DOHH2 (cell line): ENCODE measurements at regions not wholly inside any gene's neighbourhood (a gene's known extent, or its start where the extent isn't known, plus 50 kb on each side); places are given as distances from the start of the nearest gene placed in this dataset.

Experiments used
- H3F3A ChIP-seq: fragments of 200-600 bp; sonication (generic), shearing (Covaris generic); 2 replicates; pipeline ENCODE4 v1.6.0; 2016; ENCODE audit warnings: antibody characterized with exemption, mild to moderate bottlenecking; ENCODE audit not compliant: control insufficient read depth, insufficient read depth
- H3K27ac ChIP-seq: fragments of 200-600 bp; sonication (generic); 2 replicates; pipeline ENCODE4 v1.5.1; 2014; ENCODE audit warnings: low read depth, mild to moderate bottlenecking, low read length, moderate library complexity
- H3K27me3 ChIP-seq: fragments of 200-600 bp; sonication (generic); 2 replicates; pipeline ENCODE4 v1.6.1; 2014; ENCODE audit warnings: mild to moderate bottlenecking, low read length, mixed read lengths; ENCODE audit not compliant: control insufficient read depth
- H3K36me3 ChIP-seq: fragments of 200-600 bp; sonication (generic); 2 replicates; pipeline ENCODE4 v1.6.1; 2014; ENCODE audit warnings: mild to moderate bottlenecking, low read length, moderate library complexity, mixed read lengths; ENCODE audit not compliant: control insufficient read depth
- H3K4me1 ChIP-seq: fragments of 200-600 bp; sonication (generic); 2 replicates; pipeline ENCODE4 v1.6.1; 2014; ENCODE audit warnings: mild to moderate bottlenecking, low read length, mixed read lengths; ENCODE audit not compliant: control insufficient read depth
- H3K4me2 ChIP-seq: fragments of 200-600 bp; sonication (generic); 2 replicates; pipeline ENCODE4 v1.6.0; 2014; ENCODE audit warnings: mild to moderate bottlenecking, low read length, moderate library complexity
- H3K4me3 ChIP-seq: fragments of 200-600 bp; sonication (generic); 2 replicates; pipeline ENCODE4 v1.5.1; 2014; ENCODE audit warnings: mild to moderate bottlenecking, low read length, mixed read lengths
- H3K79me2 ChIP-seq: fragments of 200-600 bp; sonication (generic); 2 replicates; pipeline ENCODE4 v1.6.1; 2014; ENCODE audit warnings: mild to moderate bottlenecking, low read length, mixed read lengths; ENCODE audit not compliant: control insufficient read depth
- H3K9me2 ChIP-seq: fragments of 200-600 bp; sonication (generic); replicated peaks from 2 replicates; pipeline ENCODE4 v1.6.1; 2014; ENCODE audit warnings: mild to moderate bottlenecking, low read length, mixed read lengths; ENCODE audit not compliant: control insufficient read depth
- H3K9me3 ChIP-seq: fragments of 200-600 bp; sonication (generic); 2 replicates; pipeline ENCODE4 v1.6.1; 2014; ENCODE audit warnings: antibody characterized with exemption, low read length, mixed read lengths; ENCODE audit not compliant: control insufficient read depth, insufficient read depth
- H4K20me1 ChIP-seq: fragments of 200-600 bp; sonication (generic); 2 replicates; pipeline ENCODE4 v1.6.0; 2014; ENCODE audit warnings: low read depth, mild to moderate bottlenecking, antibody characterized with exemption, low read length, moderate library complexity; ENCODE audit not compliant: control insufficient read depth, insufficient read depth
- CTCF ChIP-seq: fragments of 200-600 bp; sonication (generic); IDR thresholded peaks from one replicate; pipeline ENCODE4 v1.5.1; 2014; ENCODE audit warnings: antibody characterized with exemption, mild to moderate bottlenecking, low read depth, low read length; ENCODE audit not compliant: poor library complexity, severe bottlenecking
- EZH2phosphoT487 ChIP-seq: fragments of 200-600 bp; sonication (generic); IDR thresholded peaks from 2 replicates; pipeline ENCODE4 v1.6.1; 2017; ENCODE audit warnings: borderline replicate concordance, mild to moderate bottlenecking, antibody characterized with exemption, low read length, moderate library complexity, mixed read lengths

DNA sequence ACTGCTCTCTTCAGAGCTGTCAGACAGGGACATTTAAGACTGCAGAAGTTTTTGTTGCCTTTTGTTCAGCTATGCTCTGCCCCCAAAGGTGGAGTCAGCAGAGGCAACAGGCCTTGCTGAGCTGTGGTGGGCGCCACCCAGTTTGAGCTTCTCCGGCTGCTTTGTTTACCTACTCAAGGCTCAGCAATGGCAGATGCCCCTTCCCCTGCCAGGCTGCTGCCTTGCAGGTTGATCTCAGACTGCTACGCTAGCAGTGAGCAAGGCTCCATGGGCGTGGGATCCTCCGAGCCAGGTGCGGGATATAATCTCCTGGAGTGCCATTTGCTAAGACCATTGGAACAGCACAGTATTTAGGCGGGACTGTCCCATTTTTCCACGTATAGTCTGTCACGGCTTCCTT lies 371.4 kb upstream of the AMOT start:
- TF ChIP-seq EZH2phosphoT487 (no peak), CTCF (no peak)
- H3K9me3 ChIP-seq = no peaks in the 10 kb centered on the region
- no peaks in the 10 kb centered on the region for H4K20me1 ChIP-seq
- H3K4me3 ChIP-seq = no peak overlapping the region
- H3K27ac ChIP-seq = no peak overlapping the region
- no peaks in the 10 kb centered on the region for H3F3A ChIP-seq
- H3K4me2 ChIP-seq = no peak overlapping the region
- H3K27me3 ChIP-seq = no peaks in the 10 kb centered on the region
- no peaks in the 10 kb centered on the region for H3K9me2 ChIP-seq
- H3K4me1 ChIP-seq = no peaks in the 10 kb centered on the region
- no peaks in the 10 kb centered on the region for H3K79me2 ChIP-seq
- H3K36me3 ChIP-seq = no peaks in the 10 kb centered on the region

- Histone ChIP-seq H3K36me3 (no peaks in the 10 kb centered on the region), H3K27ac (no peak overlapping the region), H3K9me3 (no peaks in the 10 kb centered on the region), H3K4me1 (no peaks in the 10 kb centered on the region), H3K4me3 (no peak overlapping the region), H3K4me2 (no peak overlapping the region), H4K20me1 (no peaks in the 10 kb centered on the region), H3K9me2 (no peaks in the 10 kb centered on the region), H3K27me3 (no peaks in the 10 kb centered on the region), H3F3A (no peaks in the 10 kb centered on the region), H3K79me2 (no peaks in the 10 kb centered on the region)
- TF ChIP-seq CTCF (no peak), EZH2phosphoT487 (no peak)
These were observed 362.0 kb upstream of the AMOT start for GRCh38 chrX:113202601-113203000.

- Histone ChIP-seq H3K4me2 (no peak overlapping the region), H3K4me1 (no peaks in the 10 kb centered on the region), H3K79me2 (no peaks in the 10 kb centered on the region), H4K20me1 (no peaks in the 10 kb centered on the region), H3K4me3 (no peak overlapping the region), H3K9me3 (no peaks in the 10 kb centered on the region), H3K9me2 (no peaks in the 10 kb centered on the region), H3K27me3 (no peaks in the 10 kb centered on the region), H3F3A (no peaks in the 10 kb centered on the region), H3K36me3 (no peaks in the 10 kb centered on the region), H3K27ac (no peak overlapping the region)
- no peak for TF ChIP-seq EZH2phosphoT487
These were observed 355.3 kb upstream of the AMOT start for GRCh38 chrX:113195949-113196348.

DNA sequence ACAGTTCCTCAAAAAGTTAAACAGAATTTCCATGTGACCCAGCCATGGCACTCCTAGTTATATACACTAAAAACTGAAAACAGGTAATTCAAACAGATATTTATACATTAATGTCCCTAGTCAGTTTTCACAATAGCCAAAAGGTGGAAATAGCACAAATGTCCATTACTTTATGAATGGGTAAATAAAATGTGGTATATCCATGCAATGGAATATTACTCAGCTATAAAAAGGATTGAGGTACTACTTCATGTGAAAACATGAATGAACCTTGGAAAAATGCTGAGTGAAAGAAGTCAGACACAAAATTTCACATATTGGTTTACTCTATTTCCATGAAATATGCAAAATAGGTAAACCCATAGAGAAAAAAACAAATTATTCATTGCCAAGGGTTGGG lies 351.8 kb upstream of the AMOT start:
- H3K4me2 ChIP-seq = no peak overlapping the region
- H3K9me3 ChIP-seq = no peaks in the 10 kb centered on the region
- H3K79me2 ChIP-seq = no peaks in the 10 kb centered on the region
- TF ChIP-seq EZH2phosphoT487 = no peak
- TF ChIP-seq CTCF = no peak
- H3K4me1 ChIP-seq = no peaks in the 10 kb centered on the region
- H3K27ac ChIP-seq = no peak overlapping the region
- H3K9me2 ChIP-seq = no peaks in the 10 kb centered on the region
- no peaks in the 10 kb centered on the region for H3K36me3 ChIP-seq
- H3K4me3 ChIP-seq = no peak overlapping the region
- no peaks in the 10 kb centered on the region for H3K27me3 ChIP-seq
- no peaks in the 10 kb centered on the region for H4K20me1 ChIP-seq
- no peaks in the 10 kb centered on the region for H3F3A ChIP-seq
